Endothelial cell of umbilical vein (primary cell): ENCODE measurements at regions not wholly inside any gene's neighbourhood (a gene's known extent, or its start where the extent isn't known, plus 50 kb on each side); places are given as distances from the start of the nearest gene placed in this dataset.

Experiments
- BruUV-seq: library from RNA; stranded (reverse); fragments of 400-500 nt; replicated peaks from 2 replicates; lab custom pipeline; 2021; lab: Mats Ljungman, UMichigan
- CTCF ChIA-PET: fragments of 300-600, 350-600 bp; sonication (Branson Sonifier 250); formaldehyde crosslinking; loops from one replicate; lab custom pipeline; 2021; ENCODE audit warnings: antibody characterized with exemption, inconsistent platforms; lab: Charles Lee
- POLR2A ChIA-PET: fragments of 300-600, 350-600 bp; sonication (Branson Sonifier 250); formaldehyde crosslinking; loops from one replicate; lab custom pipeline; 2021; ENCODE audit warnings: antibody characterized with exemption, inconsistent platforms; lab: Charles Lee
- DNase-seq: peaks from one replicate; pipeline ENCODE4 v3.0.0-alpha.2; 2011; ENCODE audit warnings: low read depth, low spot score
- FAIRE-seq: peaks from 2 replicates; lab custom pipeline; 2011; peaks lifted over from hg19 to GRCh38; lab: Jason Lieb, UNC
- H2AFZ ChIP-seq: 2 replicates; pipeline ENCODE4 v1.6.0; 2012; ENCODE audit warnings: low read depth, low read length, control low read depth, inconsistent platforms
- H3K27ac ChIP-seq: 2 replicates; pipeline ENCODE4 v1.5.1; 2011; ENCODE audit warnings: low read depth, mild to moderate bottlenecking, control low read depth, low read length, moderate library complexity; ENCODE audit not compliant: insufficient read depth
- H3K27me3 ChIP-seq, 2 experiments: 2 replicates each; pipeline versions ENCODE4 v1.6.0 to v1.6.1; 2011; ENCODE audit warnings: low read length in 2 of 2, mixed read lengths in 1 of 2; ENCODE audit not compliant: control insufficient read depth in 2 of 2, insufficient read depth in 2 of 2
- H3K36me3 ChIP-seq, 2 experiments: 2 replicates in 1 of 2; 3 replicates in 1 of 2; pipeline ENCODE4 v1.5.1; 2011; ENCODE audit warnings: low read length in 2 of 2, mild to moderate bottlenecking in 1 of 2, moderate library complexity in 1 of 2; ENCODE audit not compliant: control insufficient read depth in 2 of 2, insufficient read depth in 2 of 2; ENCODE audit errors: extremely low read depth in 1 of 2
- H3K4me1 ChIP-seq: 3 replicates; pipeline ENCODE4 v1.5.1; 2011; ENCODE audit warnings: mild to moderate bottlenecking, low read length; ENCODE audit not compliant: control insufficient read depth, insufficient read depth; ENCODE audit errors: extremely low read depth
- H3K4me2 ChIP-seq: 2 replicates; pipeline ENCODE4 v1.6.1; 2011; ENCODE audit warnings: low read length, control low read depth, mixed read lengths; ENCODE audit not compliant: insufficient read depth
- H3K4me3 ChIP-seq, 3 experiments: fragments of 200-600 bp in 1 of 3; sonication (generic), shearing (Covaris generic) in 1 of 3; replicated peaks in 1 of 3; 2 replicates each; pipeline ENCODE4 v1.5.1; 2011 to 2016; ENCODE audit warnings: control low read depth in 3 of 3, low read length in 3 of 3, mild to moderate bottlenecking in 2 of 3, inconsistent platforms in 1 of 3, low read depth in 1 of 3, moderate library complexity in 1 of 3; ENCODE audit not compliant: insufficient read depth in 1 of 3
- H3K79me2 ChIP-seq: 2 replicates; pipeline ENCODE4 v1.6.0; 2012; ENCODE audit warnings: low read length, inconsistent platforms; ENCODE audit not compliant: control insufficient read depth, insufficient read depth
- H3K9ac ChIP-seq: replicated peaks from 2 replicates; pipeline ENCODE3; 2011; ENCODE audit warnings: low read length, control low read depth; ENCODE audit not compliant: insufficient read depth; ENCODE audit errors: extremely low read depth
- H3K9me1 ChIP-seq: replicated peaks from 3 replicates; pipeline ENCODE4 v1.6.0; 2011; ENCODE audit warnings: mild to moderate bottlenecking, low read length; ENCODE audit not compliant: control insufficient read depth, insufficient read depth; ENCODE audit errors: extremely low read depth
- H3K9me3 ChIP-seq: replicated peaks from 2 replicates; pipeline ENCODE4 v1.5.1; 2012; ENCODE audit warnings: low read length, inconsistent platforms; ENCODE audit not compliant: control insufficient read depth, insufficient read depth
- H4K20me1 ChIP-seq: replicated peaks from 2 replicates; pipeline ENCODE3; 2011; ENCODE audit warnings: mild to moderate bottlenecking, low read length; ENCODE audit not compliant: control insufficient read depth, insufficient read depth; ENCODE audit errors: extremely low read depth
- CTCF ChIP-seq, 2 donors: IDR thresholded peaks; 1 replicate in 1 of 2; 2 replicates in 1 of 2; pipeline ENCODE4 v1.5.1; 2011; ENCODE audit warnings: low read length in 2 of 2, mild to moderate bottlenecking in 2 of 2, moderate library complexity in 2 of 2, control low read depth in 1 of 2, inconsistent platforms in 1 of 2, low read depth in 1 of 2; ENCODE audit not compliant: insufficient read depth in 1 of 2; ENCODE audit errors: extremely low read depth in 1 of 2
- EZH2 ChIP-seq: IDR thresholded peaks from 2 replicates; pipeline ENCODE4 v1.6.1; 2012; ENCODE audit warnings: borderline replicate concordance, low read depth, mild to moderate bottlenecking, moderate library complexity, low read length, inconsistent platforms; ENCODE audit not compliant: severe bottlenecking
- MAX ChIP-seq: IDR thresholded peaks from 2 replicates; pipeline ENCODE4 v1.6.1; 2011; ENCODE audit not compliant: insufficient read depth, insufficient read length
- MYC ChIP-seq: IDR thresholded peaks from one replicate; pipeline ENCODE4 v1.6.1; 2011; ENCODE audit warnings: mild to moderate bottlenecking, low read depth, low read length
- POLR2A ChIP-seq: IDR thresholded peaks from 2 replicates; pipeline ENCODE4 v1.6.1; 2012; ENCODE audit warnings: low read depth, mild to moderate bottlenecking, control low read depth, low read length
- dilution Hi-C: fragments of 300-500 bp; cut with MboI; formaldehyde crosslinking; loops from one replicate; pipeline ENCODE4 v1.15.0; 2019; ENCODE audit warnings: low sequenced_read_pairs; ENCODE audit not compliant: extremely low pct_ligation_motif_present
- intact Hi-C: fragments of 100-400 bp; cut with micrococcal nuclease; formaldehyde crosslinking; loops from one replicate; pipeline ENCODE4 v1.10.0; 2022

GRCh38 chr22:46076651-46077339 is 73.5 kb upstream of the PPARA start:
- H3K79me2 ChIP-seq: peaks cover 100% of the 10 kb centered on the region
- dilution Hi-C loops (no loop called here), intact Hi-C loops (no loop called here)
- H3K27me3 ChIP-seq: no peaks in the 10 kb centered on the region
- peaks cover 44% of the 10 kb centered on the region for H3K4me1 ChIP-seq
- H4K20me1 ChIP-seq: peaks cover 4% of the 10 kb centered on the region
- peak overlapping the region; percentile 27 for H3K27ac ChIP-seq
- ChIA-PET CTCF (interaction anchor here (1.2 to 6.9 kb wide), 5 partner anchors 11 to 75 kb away, joined by 3 to 65 read pairs (median 7); no protein-coding TSS in a partner anchor), POLR2A (no interaction called here)
- no peak overlapping the region for H2AFZ ChIP-seq
- no peak for FAIRE-seq
- peak overlapping the region; percentile 6 for H3K9ac ChIP-seq
- H3K4me2 ChIP-seq: peak overlapping the region; percentile 91
- no peaks in the 10 kb centered on the region for H3K9me1 ChIP-seq
- no peak for DNase-seq
- H3K9me3 ChIP-seq: no peaks in the 10 kb centered on the region
- H3K36me3 ChIP-seq: peaks cover 3 to 10% of the 10 kb centered on the region in 2 experiments
- TF ChIP-seq MYC (no peak), POLR2A (no peak), MAX (no peak)
- BruUV-seq: no TSS peak
- H3K4me3 ChIP-seq: peak overlapping the region in 1 of 3 experiments; percentile 88

- dilution Hi-C loops: no loop called here
- TF ChIP-seq MYC (no peak), POLR2A (no peak), EZH2 (no peak), MAX (no peak), CTCF (IDR thresholded peaks at IDR 0.05; ENCODE audit: extremely low read depth in 1 of 2, insufficient read depth in 1 of 2, low read depth in 1 of 2, low read length in 2 of 2) (no peak)
- Histone ChIP-seq H3K9me3 (no peaks in the 10 kb centered on the region), H3K9me1 (no peaks in the 10 kb centered on the region), H4K20me1 (peaks cover 4% of the 10 kb centered on the region), H3K4me2 (peak overlapping the region; percentile 91), H3K4me3 (no peak overlapping the region), H3K9ac (no peak overlapping the region), H3K79me2 (peaks cover 100% of the 10 kb centered on the region), H3K4me1 (peaks cover 45% of the 10 kb centered on the region), H3K27me3 (no peaks in the 10 kb centered on the region), H3K27ac (no peak overlapping the region), H2AFZ (no peak overlapping the region), H3K36me3 (peaks cover 4 to 10% of the 10 kb centered on the region in 2 experiments)
- FAIRE-seq: no peak
- ChIA-PET POLR2A (no interaction called here), CTCF (interaction anchor here (1.1 to 6.9 kb wide), 6 partner anchors 10 to 76 kb away, joined by 3 to 65 read pairs (median 6); no protein-coding TSS in a partner anchor)
- DNase-seq: no peak
- intact Hi-C loops: no loop called here
- BruUV-seq: no TSS peak
Observed at GRCh38 chr22:46077669-46078099, 72.6 kb upstream of the PPARA start.
